Osteoblast (primary cell): ENCODE measurements at regions not wholly inside any gene's neighbourhood (a gene's known extent, or its start where the extent isn't known, plus 50 kb on each side); places are given as distances from the start of the nearest gene placed in this dataset.
A peak's percentile ranks its signal among the peaks of the same experiment; 100 is the strongest.

Source experiments
- DNase-seq: peaks from one replicate; pipeline ENCODE4 v3.0.0; 2011; ENCODE audit warnings: low spot score, mixed read lengths; ENCODE audit not compliant: insufficient read length; ENCODE audit errors: missing footprints
- H2AFZ ChIP-seq: 2 replicates; pipeline ENCODE4 v1.6.0; 2011; ENCODE audit warnings: mild to moderate bottlenecking, low read length
- H3K27ac ChIP-seq: 2 replicates; pipeline ENCODE4 v1.5.1; 2011; ENCODE audit warnings: mild to moderate bottlenecking, low read depth, low read length, moderate library complexity
- H3K27me3 ChIP-seq: 2 replicates; pipeline ENCODE4 v1.6.0; 2012; ENCODE audit warnings: mild to moderate bottlenecking, control low read depth, inconsistent platforms, low read length, moderate library complexity; ENCODE audit not compliant: insufficient read depth
- H3K36me3 ChIP-seq: 2 replicates; pipeline ENCODE4 v1.5.1; 2011; ENCODE audit warnings: mild to moderate bottlenecking, low read length, control low read depth, moderate library complexity; ENCODE audit not compliant: insufficient read depth
- H3K4me1 ChIP-seq: 2 replicates; pipeline ENCODE4 v1.5.1; 2011; ENCODE audit warnings: mild to moderate bottlenecking, low read length, control low read depth, moderate library complexity; ENCODE audit not compliant: insufficient read depth
- H3K4me2 ChIP-seq: 2 replicates; pipeline ENCODE4 v1.6.0; 2011; ENCODE audit warnings: mild to moderate bottlenecking, low read length; ENCODE audit not compliant: insufficient read depth
- H3K4me3 ChIP-seq: fragments of 200-600 bp; sonication (generic); 3 replicates; pipeline ENCODE4 v1.5.1; 2012; ENCODE audit warnings: mild to moderate bottlenecking, low read length, inconsistent platforms; ENCODE audit not compliant: insufficient read depth
- H3K79me2 ChIP-seq: 2 replicates; pipeline ENCODE4 v1.6.0; 2012; ENCODE audit warnings: mild to moderate bottlenecking, low read length, control low read depth, inconsistent platforms; ENCODE audit not compliant: insufficient read depth
- H3K9me3 ChIP-seq: 2 replicates; pipeline ENCODE4 v1.5.1; 2011; ENCODE audit warnings: low read depth, low read length, control low read depth
- H4K20me1 ChIP-seq: 2 replicates; pipeline ENCODE4 v1.6.0; 2012; ENCODE audit warnings: mild to moderate bottlenecking, low read length, control low read depth; ENCODE audit not compliant: insufficient read depth
- CTCF ChIP-seq: IDR thresholded peaks from 2 replicates; pipeline ENCODE4 v1.5.1; 2011; ENCODE audit warnings: mild to moderate bottlenecking, low read depth, low read length, moderate library complexity; ENCODE audit errors: extremely low read depth

DNA sequence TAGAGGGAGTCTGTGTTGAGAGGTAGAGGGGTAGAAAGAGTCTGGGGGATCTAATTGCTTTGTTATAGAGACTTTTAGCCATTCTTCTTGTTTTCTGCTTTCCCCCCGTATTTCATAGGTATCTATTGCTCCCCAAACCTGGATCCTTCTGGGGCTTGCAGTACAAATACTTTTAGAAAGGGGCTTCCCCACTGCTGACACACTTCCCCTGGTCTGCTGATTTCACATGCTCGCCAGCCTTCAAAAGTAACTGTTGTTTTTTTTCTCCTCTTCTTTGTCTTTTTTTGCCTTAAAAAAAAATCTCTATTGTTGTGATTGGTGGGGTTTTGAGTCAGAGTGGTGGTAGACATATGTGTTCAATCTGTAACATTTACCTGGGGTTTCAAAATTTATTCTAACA is 300.6 kb upstream of the AZI2 start:
- H3K27ac ChIP-seq, result no peak overlapping the region
- H3K4me2 ChIP-seq, result no peak overlapping the region
- no peaks in the 10 kb centered on the region for H3K36me3 ChIP-seq
- no peak for DNase-seq
- no peaks in the 10 kb centered on the region for H3K27me3 ChIP-seq
- no peak overlapping the region for H3K4me3 ChIP-seq
- H3K4me1 ChIP-seq, result no peaks in the 10 kb centered on the region
- H3K9me3 ChIP-seq, result no peaks in the 10 kb centered on the region
- no peak overlapping the region for H2AFZ ChIP-seq
- no peak for TF ChIP-seq CTCF
- no peaks in the 10 kb centered on the region for H4K20me1 ChIP-seq
- H3K79me2 ChIP-seq, result no peaks in the 10 kb centered on the region

DNA sequence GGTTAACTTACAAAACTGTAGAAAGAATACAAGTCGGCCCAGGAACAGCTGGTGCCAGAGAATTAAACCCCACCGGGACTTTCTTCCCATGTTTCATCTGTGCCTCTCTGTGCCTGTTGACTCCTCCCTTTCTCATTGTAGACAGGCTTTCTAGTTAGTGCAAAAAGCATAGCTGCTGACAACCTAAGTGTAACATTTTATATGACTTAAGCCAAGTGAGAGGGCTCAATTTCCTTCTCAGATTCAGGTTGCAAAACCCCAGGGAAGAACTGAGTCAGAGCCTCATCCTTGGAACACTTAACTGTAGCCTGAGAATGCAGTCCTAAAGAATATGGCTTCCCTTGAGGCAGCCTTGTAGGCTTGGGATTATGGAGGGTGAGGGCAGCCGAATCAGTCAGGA is 302.5 kb upstream of the AZI2 start:
- no peaks in the 10 kb centered on the region for H4K20me1 ChIP-seq
- no peak overlapping the region for H3K27ac ChIP-seq
- H3K27me3 ChIP-seq, result no peaks in the 10 kb centered on the region
- H2AFZ ChIP-seq, result no peak overlapping the region
- DNase-seq, result no peak
- no peaks in the 10 kb centered on the region for H3K4me1 ChIP-seq
- H3K4me2 ChIP-seq, result no peak overlapping the region
- no peaks in the 10 kb centered on the region for H3K9me3 ChIP-seq
- H3K79me2 ChIP-seq, result no peaks in the 10 kb centered on the region
- H3K36me3 ChIP-seq, result no peaks in the 10 kb centered on the region
- TF ChIP-seq CTCF, result no peak
- no peak overlapping the region for H3K4me3 ChIP-seq

DNA sequence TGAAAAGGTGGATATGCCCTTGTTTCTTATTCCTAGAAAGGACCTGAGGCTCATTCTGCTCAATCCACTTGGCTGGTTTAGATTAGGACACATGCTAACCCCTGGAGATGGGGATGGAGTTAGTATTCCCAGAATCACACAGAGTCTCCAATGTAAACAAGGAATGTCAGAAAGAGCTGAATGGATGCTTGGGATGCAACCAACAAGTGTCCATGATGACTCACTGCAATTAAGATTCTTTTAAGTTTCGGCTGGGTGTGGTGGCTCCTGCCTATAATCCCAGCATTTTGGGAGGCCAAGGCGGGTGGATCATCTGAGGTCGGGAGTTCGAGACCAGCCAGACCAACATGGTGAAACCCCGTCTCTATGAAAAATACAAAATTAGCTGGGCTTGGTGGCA is 315.5 kb upstream of the AZI2 start:
- Histone ChIP-seq H3K79me2 (no peaks in the 10 kb centered on the region), H3K27ac (no peak overlapping the region), H3K4me2 (no peak overlapping the region), H4K20me1 (no peaks in the 10 kb centered on the region), H2AFZ (no peak overlapping the region), H3K27me3 (no peaks in the 10 kb centered on the region), H3K36me3 (no peaks in the 10 kb centered on the region), H3K9me3 (no peaks in the 10 kb centered on the region), H3K4me3 (no peak overlapping the region), H3K4me1 (no peaks in the 10 kb centered on the region)
- DNase-seq, result no peak
- TF ChIP-seq CTCF, result no peak

- no peaks in the 10 kb centered on the region for H3K79me2 ChIP-seq
- H3K9me3 ChIP-seq, result no peaks in the 10 kb centered on the region
- H3K4me2 ChIP-seq, result no peak overlapping the region
- no peak overlapping the region for H3K27ac ChIP-seq
- no peak overlapping the region for H3K4me3 ChIP-seq
- DNase-seq, result peak; percentile 78
- H3K27me3 ChIP-seq, result peaks cover 2% of the 10 kb centered on the region
- no peaks in the 10 kb centered on the region for H3K36me3 ChIP-seq
- no peak overlapping the region for H2AFZ ChIP-seq
- no peaks in the 10 kb centered on the region for H4K20me1 ChIP-seq
- TF ChIP-seq CTCF, result peak; percentile 89
- H3K4me1 ChIP-seq, result no peaks in the 10 kb centered on the region
Observed at GRCh38 chr3:28667646-28668621, 319.3 kb upstream of the AZI2 start.
